Keratinocyte (primary cell): ENCODE measurements at regions not wholly inside any gene's neighbourhood (a gene's known extent, or its start where the extent isn't known, plus 50 kb on each side); places are given as distances from the start of the nearest gene placed in this dataset.

Experiments used
- CTCF ChIP-seq, 3 experiments: IDR thresholded peaks in 1 of 3; conservative IDR thresholded peaks in 1 of 3; optimal IDR thresholded peaks in 1 of 3; 2 replicates in 2 of 3; 3 replicates in 1 of 3; pipeline versions ENCODE3 to v1.5.1; 2011; ENCODE audit warnings: low read length in 3 of 3, mild to moderate bottlenecking in 3 of 3, moderate library complexity in 2 of 3, control low read depth in 1 of 3, inconsistent platforms in 1 of 3; ENCODE audit not compliant: insufficient read depth in 2 of 3; ENCODE audit errors: extremely low read depth in 1 of 3
- EZH2 ChIP-seq: IDR thresholded peaks from one replicate; pipeline ENCODE4 v1.6.1; 2012; ENCODE audit warnings: inconsistent platforms, mild to moderate bottlenecking, low read length, moderate library complexity

- no peak for TF ChIP-seq CTCF (optimal IDR thresholded peaks at IDR 0.05 in 1 of 3, IDR thresholded peaks at IDR 0.05 in 1 of 3, conservative IDR thresholded peaks at IDR 0.05 in 1 of 3; ENCODE audit: extremely low read depth in 1 of 3, insufficient read depth in 2 of 3, low read length in 3 of 3)
- no peak for TF ChIP-seq EZH2
Observed at GRCh38 chr11:106391771-106392420, 314.4 kb downstream of the AASDHPPT start.
